Calu3 (cell line): ENCODE measurements at regions not wholly inside any gene's neighbourhood (a gene's known extent, or its start where the extent isn't known, plus 50 kb on each side); places are given as distances from the start of the nearest gene placed in this dataset.
"Not testable (repeated sequence)": the region's sequence is repeated elsewhere in the genome, so short reads cannot be mapped to it uniquely, and the experiment has no call there.

Experiments used
- BruUV-seq: library from RNA; stranded (reverse); fragments of 400-500 nt; replicated peaks from 2 replicates; lab custom pipeline; 2021; lab: Mats Ljungman, UMichigan
- CTCF ChIA-PET: fragments of 300-600 bp; sonication (Branson Sonifier 250); formaldehyde crosslinking; loops from one replicate; lab custom pipeline; 2022; ENCODE audit warnings: antibody characterized with exemption; lab: Charles Lee
- DNase-seq: peaks from one replicate; pipeline ENCODE4 v3.0.0; 2022
- H3K27ac Mint-ChIP-seq: one replicate; pipeline ENCODE4 v1.8.0; 2022; ENCODE audit warnings: mixed read lengths; ENCODE audit not compliant: unreplicated experiment
- H3K27me3 Mint-ChIP-seq: one replicate; pipeline ENCODE4 v1.8.0; 2022; ENCODE audit warnings: mixed read lengths; ENCODE audit not compliant: unreplicated experiment
- H3K36me3 Mint-ChIP-seq: one replicate; pipeline ENCODE4 v1.8.0; 2022; ENCODE audit warnings: mild to moderate bottlenecking, moderate library complexity, mixed read lengths; ENCODE audit not compliant: insufficient read depth, unreplicated experiment
- H3K4me1 Mint-ChIP-seq: one replicate; pipeline ENCODE4 v1.8.0; 2022; ENCODE audit warnings: mild to moderate bottlenecking, low read depth, mixed read lengths; ENCODE audit not compliant: unreplicated experiment
- H3K4me3 Mint-ChIP-seq: one replicate; pipeline ENCODE4 v1.8.0; 2022; ENCODE audit warnings: mild to moderate bottlenecking, low read depth, moderate library complexity, mixed read lengths; ENCODE audit not compliant: unreplicated experiment
- H3K9me3 Mint-ChIP-seq: one replicate; pipeline ENCODE4 v1.8.0; 2022; ENCODE audit warnings: low read depth, mixed read lengths; ENCODE audit not compliant: unreplicated experiment
- intact Hi-C: fragments of 100-400 bp; cut with micrococcal nuclease; formaldehyde crosslinking; loops from one replicate; pipeline ENCODE4 v1.10.0; 2022; ENCODE audit not compliant: unreplicated experiment
- TF ChIP-seq, protein P1 (sequence below): fragments of 200-600 bp; IDR thresholded peaks from one replicate; pipeline ENCODE4 v1.8.0; 2022; ENCODE audit warnings: antibody characterized with exemption; ENCODE audit not compliant: unreplicated experiment

DNA sequence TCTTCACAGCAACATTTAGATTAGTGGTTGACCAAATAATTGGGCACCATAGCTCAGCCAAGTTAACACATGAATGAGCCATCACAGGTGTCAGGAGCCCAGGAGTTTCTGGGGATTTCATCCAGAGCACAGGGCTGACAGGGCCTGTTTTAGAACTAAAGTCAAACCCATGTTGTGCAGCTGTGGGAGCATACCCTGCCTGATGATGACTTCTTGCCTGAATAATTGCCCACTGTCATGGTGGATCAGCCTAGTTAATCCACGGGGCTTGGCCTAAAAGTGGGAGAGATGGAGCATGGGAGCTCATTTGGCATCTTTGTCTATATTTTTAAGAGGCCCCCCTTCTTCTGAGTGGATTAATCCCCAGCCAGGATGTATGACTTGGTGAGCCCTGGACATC lies 105.6 kb upstream of the GDNF start:
- TF ChIP-seq, protein P1, sequence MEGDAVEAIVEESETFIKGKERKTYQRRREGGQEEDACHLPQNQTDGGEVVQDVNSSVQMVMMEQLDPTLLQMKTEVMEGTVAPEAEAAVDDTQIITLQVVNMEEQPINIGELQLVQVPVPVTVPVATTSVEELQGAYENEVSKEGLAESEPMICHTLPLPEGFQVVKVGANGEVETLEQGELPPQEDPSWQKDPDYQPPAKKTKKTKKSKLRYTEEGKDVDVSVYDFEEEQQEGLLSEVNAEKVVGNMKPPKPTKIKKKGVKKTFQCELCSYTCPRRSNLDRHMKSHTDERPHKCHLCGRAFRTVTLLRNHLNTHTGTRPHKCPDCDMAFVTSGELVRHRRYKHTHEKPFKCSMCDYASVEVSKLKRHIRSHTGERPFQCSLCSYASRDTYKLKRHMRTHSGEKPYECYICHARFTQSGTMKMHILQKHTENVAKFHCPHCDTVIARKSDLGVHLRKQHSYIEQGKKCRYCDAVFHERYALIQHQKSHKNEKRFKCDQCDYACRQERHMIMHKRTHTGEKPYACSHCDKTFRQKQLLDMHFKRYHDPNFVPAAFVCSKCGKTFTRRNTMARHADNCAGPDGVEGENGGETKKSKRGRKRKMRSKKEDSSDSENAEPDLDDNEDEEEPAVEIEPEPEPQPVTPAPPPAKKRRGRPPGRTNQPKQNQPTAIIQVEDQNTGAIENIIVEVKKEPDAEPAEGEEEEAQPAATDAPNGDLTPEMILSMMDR = no peak
- no peaks in the 10 kb centered on the region for H3K4me1 Mint-ChIP-seq
- intact Hi-C loops = no loop called here
- no peak overlapping the region for H3K27ac Mint-ChIP-seq
- peaks cover 35% of the 10 kb centered on the region for H3K27me3 Mint-ChIP-seq
- CTCF ChIA-PET = no interaction called here
- no peaks in the 10 kb centered on the region for H3K9me3 Mint-ChIP-seq
- H3K36me3 Mint-ChIP-seq = no peaks in the 10 kb centered on the region
- BruUV-seq = no TSS peak
- no peak overlapping the region for H3K4me3 Mint-ChIP-seq
- no peak for DNase-seq

- DNase-seq, H3K36me3 Mint-ChIP-seq, H3K4me3 Mint-ChIP-seq, H3K4me1 Mint-ChIP-seq, H3K27ac Mint-ChIP-seq, intact Hi-C loops, H3K9me3 Mint-ChIP-seq, BruUV-seq, CTCF ChIA-PET: not testable (repeated sequence)
- H3K27me3 Mint-ChIP-seq = peaks cover 23% of the 10 kb centered on the region
These were observed 103.3 kb upstream of the GDNF start for GRCh38 chr5:37943136-37943535.

DNA sequence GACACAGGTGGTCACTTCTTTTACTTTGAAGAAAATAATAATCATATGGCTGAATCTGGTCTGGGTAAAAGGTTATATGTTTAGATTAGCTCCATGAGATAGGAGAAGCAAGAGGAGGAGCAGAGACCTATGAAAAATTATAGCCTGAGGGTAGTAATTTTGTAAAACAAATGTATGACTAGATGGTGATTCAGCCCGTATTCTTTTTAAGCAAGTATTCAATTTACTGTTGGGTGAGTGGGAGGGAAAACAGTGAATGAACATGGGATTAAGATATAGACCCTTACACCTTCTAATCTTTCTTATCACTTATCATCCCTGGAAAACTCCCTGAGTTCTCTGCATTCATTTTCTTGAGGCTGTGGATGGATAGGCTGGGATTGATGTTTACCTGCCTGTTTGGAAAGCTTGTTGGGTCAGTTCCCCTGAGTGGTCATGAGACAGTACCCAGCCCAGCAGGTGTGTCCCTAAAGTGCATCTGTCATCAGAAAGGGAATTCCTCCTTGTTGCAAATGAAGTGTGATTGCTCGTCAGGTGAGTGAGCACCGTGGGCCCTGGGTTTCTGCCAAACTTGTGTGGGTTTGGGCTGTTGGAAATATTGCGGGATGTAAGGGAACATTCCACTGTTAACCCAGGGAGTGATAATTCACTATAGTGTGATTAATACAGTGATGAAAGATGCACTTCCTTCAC lies 101.2 kb upstream of the GDNF start:
- H3K36me3 Mint-ChIP-seq = no peaks in the 10 kb centered on the region
- TF ChIP-seq, protein P1 = no peak
- no TSS peak for BruUV-seq
- CTCF ChIA-PET = no interaction called here
- no peak overlapping the region for H3K4me3 Mint-ChIP-seq
- no peak for DNase-seq
- H3K27me3 Mint-ChIP-seq = peaks cover 40% of the 10 kb centered on the region
- H3K4me1 Mint-ChIP-seq = no peaks in the 10 kb centered on the region
- H3K27ac Mint-ChIP-seq = no peak overlapping the region
- intact Hi-C loops = no loop called here
- H3K9me3 Mint-ChIP-seq = no peaks in the 10 kb centered on the region

- DNase-seq = no peak
- Mint-ChIP-seq H3K36me3 (no peaks in the 10 kb centered on the region), H3K4me3 (no peak overlapping the region), H3K4me1 (no peaks in the 10 kb centered on the region), H3K9me3 (no peaks in the 10 kb centered on the region), H3K27ac (no peak overlapping the region), H3K27me3 (peaks cover 62% of the 10 kb centered on the region)
- CTCF ChIA-PET = no interaction called here
- BruUV-seq = no TSS peak
- TF ChIP-seq, protein P1 = no peak
- intact Hi-C loops = no loop called here
These were observed 99.0 kb upstream of the GDNF start for GRCh38 chr5:37938861-37939260.
